ENCODE measurements at regions not wholly inside any gene's neighbourhood (a gene's known extent, or its start where the extent isn't known, plus 50 kb on each side); places are given as distances from the start of the nearest gene placed in this dataset.
"Not testable (repeated sequence)": the region's sequence is repeated elsewhere in the genome, so short reads cannot be mapped to it uniquely, and the experiment has no call there.

GRCh38 chr1:113207019-113207418, 134.0 kb downstream of the LRIG2 start:
- H3K4me1 ChIP-seq: no peaks in the 10 kb centered on the region
- no peak overlapping the region for H3K4me3 ChIP-seq
- WGBS, 2 donors: 43 to 48% methylated on average over 2 of the region's 2 CpGs
- intact Hi-C loops (cut with DNase I): no loop called here
- ATAC-seq: no peak
- peaks cover 0 to 6% (median 0%) of the 10 kb centered on the region in 11 donors for H3K9me3 ChIP-seq
- DNase-seq: no peak
- no peak overlapping the region for H3K27ac ChIP-seq
- no peaks in the 10 kb centered on the region for H3K36me3 ChIP-seq
- H3K27me3 ChIP-seq: peaks cover 0 to 26% (median 17%) of the 10 kb centered on the region in 7 donors
- TF ChIP-seq CTCF (IDR thresholded peaks at IDR 0.05): no peak

- 86 to 88% methylated on average over 1 of the region's 1 CpG for WGBS, 2 donors
- Histone ChIP-seq H3K4me1 (no peaks in the 10 kb centered on the region), H3K4me3 (no peak overlapping the region), H3K27ac (no peak overlapping the region), H3K9me3 (peaks cover 0 to 6% (median 0%) of the 10 kb centered on the region in 11 donors), H3K27me3 (peaks cover 0 to 29% (median 17%) of the 10 kb centered on the region in 7 donors), H3K36me3 (no peaks in the 10 kb centered on the region)
- ATAC-seq (no peak), DNase-seq (no peak)
- intact Hi-C loops (cut with DNase I): no loop called here
- TF ChIP-seq CTCF (IDR thresholded peaks at IDR 0.05): no peak
These were observed 134.5 kb downstream of the LRIG2 start for GRCh38 chr1:113207457-113207856.

- H3K9me3 ChIP-seq; H3K27ac ChIP-seq; H3K36me3 ChIP-seq; H3K4me1 ChIP-seq; ATAC-seq; DNase-seq; intact Hi-C loops (cut with DNase I); H3K4me3 ChIP-seq: not testable (repeated sequence)
- peaks cover 0 to 29% (median 17%) of the 10 kb centered on the region in 7 donors for H3K27me3 ChIP-seq
- WGBS, 2 donors: 93 to 96% methylated on average over 9 of the region's 9 CpGs
These were observed 135.4 kb downstream of the LRIG2 start for GRCh38 chr1:113208425-113208824.

GRCh38 chr1:113210248-113210647, 137.2 kb downstream of the LRIG2 start:
- DNase-seq: no peak
- Histone ChIP-seq H3K4me1 (no peaks in the 10 kb centered on the region), H3K36me3 (no peaks in the 10 kb centered on the region), H3K4me3 (no peak overlapping the region), H3K9me3 (peaks cover 0 to 12% (median 0%) of the 10 kb centered on the region in 11 donors), H3K27me3 (peaks cover 0 to 29% (median 17%) of the 10 kb centered on the region in 7 donors), H3K27ac (no peak overlapping the region)
- intact Hi-C loops (cut with DNase I): no loop called here
- no peak for TF ChIP-seq CTCF (IDR thresholded peaks at IDR 0.05)
- no peak for ATAC-seq
- 36 to 43% methylated on average over 4 of the region's 4 CpGs for WGBS, 2 donors

GRCh38 chr1:113211467-113211866, 138.5 kb downstream of the LRIG2 start:
- H3K27me3 ChIP-seq: peaks cover 0 to 29% (median 17%) of the 10 kb centered on the region in 7 donors
- intact Hi-C loops (cut with DNase I): no loop called here

More at GRCh38 chr1:113211467-113211866, 138.5 kb downstream of the LRIG2 start:
- no peaks in the 10 kb centered on the region for H3K4me1 ChIP-seq
- no peak overlapping the region for H3K27ac ChIP-seq
- 29 to 37% methylated on average over 5 of the region's 5 CpGs for WGBS, 2 donors
- H3K9me3 ChIP-seq: peaks cover 0 to 12% (median 0%) of the 10 kb centered on the region in 11 donors
- H3K4me3 ChIP-seq: no peak overlapping the region
- TF ChIP-seq CTCF (IDR thresholded peaks at IDR 0.05): no peak
- ATAC-seq: no peak
- H3K36me3 ChIP-seq: no peaks in the 10 kb centered on the region
- DNase-seq: no peak

All from heart right ventricle (tissue), 16 donors.